ENCODE measurements at regions not wholly inside any gene's neighbourhood (a gene's known extent, or its start where the extent isn't known, plus 50 kb on each side); places are given as distances from the start of the nearest gene placed in this dataset.

GRCh38 chr21:43268804-43269186 lies 100.0 kb downstream of the CRYAA start:
- POLR2A ChIA-PET (ENCODE audit: partially characterized antibody) = interaction anchor here (1.2 kb wide), 1 partner anchor 9 kb away, joined by 3 read pairs; no protein-coding TSS in a partner anchor
- no peak overlapping the region for H2BK20ac ChIP-seq (ENCODE audit: low read length)
- H3K23ac ChIP-seq (ENCODE audit: insufficient read length) = no peak overlapping the region
- CTCF ChIA-PET (ENCODE audit: partially characterized antibody) = interaction anchor here (0.5 to 3.0 kb wide), 14 partner anchors 8 to 358 kb away, joined by 3 to 11 read pairs (median 6); no protein-coding TSS in a partner anchor
- no peak overlapping the region for H4K5ac ChIP-seq (ENCODE audit: insufficient read length, low read depth, low read length)
- H2BK5ac ChIP-seq (ENCODE audit: low read depth, low read length) = no peak overlapping the region
- DNase-seq (ENCODE audit: low read depth in 1 of 2, low spot score in 2 of 2) = no peak
- H3K18ac ChIP-seq (ENCODE audit: extremely low read depth, low read length) = no peak overlapping the region
- no peak overlapping the region for H3K56ac ChIP-seq (replicated peaks; ENCODE audit: insufficient read length, low read depth, low read length)
- no peak overlapping the region for H2BK12ac ChIP-seq (ENCODE audit: low read depth, low read length)
- no peak overlapping the region for H2AK5ac ChIP-seq (ENCODE audit: low read depth, low read length)
- no peaks in the 10 kb centered on the region for H3K79me2 ChIP-seq (ENCODE audit: control insufficient read depth in 1 of 2, insufficient read depth in 2 of 2, low read length in 2 of 2)
- H2AFZ ChIP-seq (ENCODE audit: low read length) = no peak overlapping the region
- H3K36me3 ChIP-seq (ENCODE audit: control insufficient read depth in 2 of 4, insufficient read depth in 4 of 4, low read length in 3 of 4) = no peaks in the 10 kb centered on the region
- H4K20me1 ChIP-seq (replicated peaks in 1 of 2; ENCODE audit: control insufficient read depth in 1 of 2, insufficient read depth in 2 of 2, low read length in 2 of 2) = no peaks in the 10 kb centered on the region
- no peak overlapping the region for H3K4me3 ChIP-seq (ENCODE audit: extremely low read depth in 1 of 4, insufficient read depth in 2 of 4, low read depth in 3 of 4, low read length in 4 of 4)
- H3K14ac ChIP-seq (ENCODE audit: insufficient read length) = no peak overlapping the region
- H3K23me2 ChIP-seq (ENCODE audit: low read depth, low read length) = no peaks in the 10 kb centered on the region
- no peaks in the 10 kb centered on the region for H3K27me3 ChIP-seq (replicated peaks in 1 of 4; ENCODE audit: control insufficient read depth in 3 of 4, extremely low read depth in 1 of 4, insufficient read depth in 3 of 4, low read length in 3 of 4)
- no peak overlapping the region for H2BK120ac ChIP-seq (replicated peaks; ENCODE audit: low read depth, low read length)
- no peak overlapping the region for H3K4me2 ChIP-seq (ENCODE audit: insufficient read depth in 1 of 2, low read depth in 2 of 2, low read length in 2 of 2)
- H3K79me1 ChIP-seq (ENCODE audit: low read depth, low read length) = no peaks in the 10 kb centered on the region
- no peak overlapping the region for H4K8ac ChIP-seq (ENCODE audit: extremely low read depth, insufficient read depth, low read length)
- H4K91ac ChIP-seq (replicated peaks; ENCODE audit: insufficient read length, low read length) = no peak overlapping the region
- H2BK15ac ChIP-seq (ENCODE audit: low read length) = no peak overlapping the region
- FAIRE-seq = no peak
- no peak for TF ChIP-seq NANOG (IDR thresholded peaks at IDR 0.05; ENCODE audit: insufficient read depth, low read depth, low read length, poor library complexity, severe bottlenecking)
- TF ChIP-seq RAD21 (IDR thresholded peaks at IDR 0.05 in 1 of 2, conservative IDR thresholded peaks at IDR 0.05 in 1 of 2; ENCODE audit: low read depth in 2 of 2, low read length in 2 of 2) = peak in 1 of 2 experiments; percentile 25; a peak in 1 of 4 replicates
- no peak for TF ChIP-seq PHF8 (conservative IDR thresholded peaks at IDR 0.05; ENCODE audit: low read depth, low read length)
- no peak for TF ChIP-seq KDM4A (IDR thresholded peaks at IDR 0.05; ENCODE audit: low read depth, low read length, severe bottlenecking)
- peak in 2 of 3 experiments; percentile 10 to 26; a peak in 3 of 4 replicates for TF ChIP-seq CTCF (IDR thresholded peaks at IDR 0.05; ENCODE audit: control extremely low read depth in 1 of 3, insufficient read depth in 1 of 3, low read depth in 1 of 3, low read length in 3 of 3)
- no peak for TF ChIP-seq RFX5 (IDR thresholded peaks at IDR 0.05; ENCODE audit: borderline replicate concordance, low read depth, low read length)
- H3K9ac ChIP-seq (replicated peaks in 1 of 4; ENCODE audit: extremely low read depth in 1 of 4, low read depth in 3 of 4, low read length in 3 of 4) = no peak overlapping the region
- no peaks in the 10 kb centered on the region for H3K4me1 ChIP-seq (replicated peaks in 1 of 4; ENCODE audit: control insufficient read depth in 3 of 4, insufficient read depth in 4 of 4, low read length in 3 of 4)
- no peak overlapping the region for H3K27ac ChIP-seq (ENCODE audit: low read depth, low read length)
- no peak overlapping the region for H3K4ac ChIP-seq (replicated peaks; ENCODE audit: insufficient read length, low read depth, low read length)
- H3K9me3 ChIP-seq (ENCODE audit: insufficient read depth in 2 of 2, low read depth in 1 of 2, low read length in 1 of 2) = no peaks in the 10 kb centered on the region
- 92% methylated on average over 11 of the region's 12 CpGs; no CpG with 5 or more reads in 1 of the 2 experiments for WGBS, 2 experiments (ENCODE audit: extremely low coverage in 1 of 2, insufficient coverage in 1 of 2, insufficient read length in 1 of 2, insufficient replicate concordance in 2 of 2, low coverage in 1 of 2, low lambda C conversion rate in 2 of 2, missing lambda C conversion rate in 1 of 2)

Data from H1 (cell line).